Stimulated activated CD8-positive, alpha-beta memory T cell treated with anti-CD3 and anti-CD28 coated beads, Interleukin-4, amount 100 ng/mL, for 48 hours (primary cell): ENCODE measurements at regions not wholly inside any gene's neighbourhood (a gene's known extent, or its start where the extent isn't known, plus 50 kb on each side); places are given as distances from the start of the nearest gene placed in this dataset.
"Not testable (repeated sequence)": the region's sequence is repeated elsewhere in the genome, so short reads cannot be mapped to it uniquely, and the experiment has no call there.

Experiments
- DNase-seq: peaks from one replicate; pipeline ENCODE4 v3.0.0-alpha.2; 2020

DNA sequence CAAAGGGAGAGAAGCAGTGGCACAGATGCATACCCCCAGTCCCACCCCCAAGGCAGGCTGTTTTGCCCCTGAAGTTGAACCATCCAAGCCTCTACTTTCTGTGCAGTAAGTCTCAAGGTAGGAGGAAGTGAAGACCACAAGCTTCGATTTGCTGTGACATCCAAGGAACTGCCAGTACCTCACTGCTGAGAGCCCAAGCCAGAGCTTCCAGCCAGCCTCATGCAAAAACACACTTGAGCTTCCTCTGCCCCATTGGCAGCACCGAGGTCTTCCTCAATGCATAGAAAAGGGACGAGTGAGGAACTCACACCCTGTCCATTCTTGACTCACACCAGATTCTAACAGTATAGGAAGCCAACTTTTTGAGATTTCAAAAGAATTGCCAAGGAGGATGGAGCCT lies 311.7 kb downstream of the BCL2L11 start:
- DNase-seq, result not testable (repeated sequence)

- DNase-seq, result not testable (repeated sequence)
These were observed 312.3 kb downstream of the BCL2L11 start for GRCh38 chr2:111432916-111433499.

GRCh38 chr2:111433892-111434607 lies 313.3 kb downstream of the BCL2L11 start:
- not testable (repeated sequence) for DNase-seq

DNA sequence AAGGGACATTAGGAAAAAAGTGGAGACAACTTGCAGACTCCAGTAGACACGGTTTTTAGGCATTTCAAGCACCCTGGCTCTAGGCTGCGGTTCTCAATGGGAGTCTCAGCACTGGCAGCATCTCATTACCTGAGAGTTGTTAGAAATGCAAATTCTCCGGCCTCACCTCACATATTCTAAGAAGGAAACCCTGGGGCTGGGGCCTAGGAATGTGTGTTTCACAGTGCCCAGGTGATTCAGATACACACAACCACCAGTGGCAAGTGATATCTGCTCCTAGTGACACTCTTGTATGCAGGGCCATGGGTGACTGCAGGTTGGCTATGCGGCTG lies 313.9 kb downstream of the BCL2L11 start:
- not testable (repeated sequence) for DNase-seq

- not testable (repeated sequence) for DNase-seq
These were observed 315.0 kb downstream of the BCL2L11 start for GRCh38 chr2:111435553-111436310.

DNA sequence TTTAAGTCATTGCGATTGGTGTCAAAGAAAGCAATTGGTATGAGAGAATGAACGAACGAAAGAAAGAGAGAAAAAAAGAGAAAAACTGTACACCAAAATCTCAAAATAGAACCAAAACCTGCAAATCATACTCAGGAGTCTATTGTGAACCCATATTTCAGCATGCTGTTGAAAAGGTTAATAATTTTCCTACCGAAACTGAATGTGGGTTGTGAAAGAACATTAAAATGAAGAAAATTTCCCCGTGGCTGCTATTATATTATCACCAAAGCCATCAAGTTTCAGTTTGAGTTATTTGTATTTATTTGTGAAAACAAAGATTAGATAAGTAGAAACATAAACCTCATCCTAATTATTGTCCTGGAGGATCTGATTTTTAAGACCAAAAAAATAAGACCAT lies 315.7 kb downstream of the BCL2L11 start:
- not testable (repeated sequence) for DNase-seq

DNA sequence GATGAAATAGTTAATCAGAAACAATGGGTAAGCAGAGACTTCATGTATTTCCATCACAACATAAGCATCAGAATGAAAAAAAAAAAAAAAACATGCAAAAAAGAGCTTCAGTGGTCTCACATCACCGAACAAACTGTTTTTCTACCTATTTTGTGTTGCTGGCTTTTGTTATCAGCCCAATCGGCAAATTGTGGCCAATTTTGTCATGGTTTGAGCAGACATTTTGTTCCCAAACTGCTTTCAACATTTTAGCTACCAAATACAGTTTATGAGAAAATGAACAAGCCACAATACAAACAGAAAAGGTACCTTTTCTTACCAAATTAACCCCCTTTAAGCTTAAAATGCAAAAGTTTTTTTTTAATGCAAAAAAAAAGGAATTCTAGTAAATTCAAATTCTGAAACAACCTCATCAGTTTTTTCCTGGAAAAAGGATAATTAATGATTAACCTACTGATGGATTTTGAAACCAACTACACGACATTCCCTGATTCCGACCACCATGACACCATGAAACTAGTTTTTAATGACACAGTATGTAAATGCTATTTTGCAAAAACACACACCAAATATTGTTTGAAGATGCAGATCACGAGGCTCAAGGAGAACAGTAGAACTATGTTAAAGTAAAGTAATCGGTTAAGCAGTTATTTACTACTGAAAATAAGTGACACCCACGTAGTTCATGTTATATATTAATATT lies 316.7 kb downstream of the BCL2L11 start:
- not testable (repeated sequence) for DNase-seq

- DNase-seq, result not testable (repeated sequence)
These were observed 317.4 kb downstream of the BCL2L11 start for GRCh38 chr2:111438161-111438560.

DNA sequence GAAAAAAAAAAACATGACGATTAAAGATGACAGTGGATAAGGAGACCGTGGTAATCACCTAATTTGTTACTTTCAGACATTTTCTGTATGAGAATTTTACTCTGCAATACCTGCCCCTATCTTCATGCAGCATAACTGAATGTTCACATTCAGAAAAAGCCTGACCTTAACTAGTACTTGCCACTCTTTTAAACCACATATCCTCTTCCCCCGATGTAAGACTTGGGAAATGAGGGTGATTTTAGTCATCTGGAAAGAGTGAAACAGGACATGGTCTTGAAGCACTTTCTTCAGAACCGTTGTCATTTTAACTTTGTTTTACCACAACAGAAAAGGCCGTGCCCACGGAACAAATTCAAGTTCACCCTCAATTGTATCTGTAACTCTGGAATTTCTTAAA lies 318.5 kb downstream of the BCL2L11 start:
- DNase-seq, result not testable (repeated sequence)

DNA sequence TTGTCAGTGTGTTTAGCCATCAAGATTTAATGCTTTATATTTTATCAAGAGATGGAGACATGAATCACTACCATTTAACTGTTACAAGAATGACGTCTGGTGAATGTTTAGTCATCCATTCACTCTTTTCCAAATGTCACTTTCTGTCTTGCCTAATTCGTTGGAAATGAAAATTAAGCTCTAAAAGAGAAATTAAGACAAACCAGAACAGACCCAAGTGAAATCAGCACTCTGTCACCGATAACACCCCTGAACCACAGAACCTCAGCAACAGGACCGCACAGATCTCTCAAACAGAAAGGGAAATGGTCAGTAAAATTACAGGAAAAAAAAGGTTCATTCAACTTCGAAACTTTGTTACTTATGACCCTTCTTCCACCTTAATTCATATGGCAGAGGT lies 320.9 kb downstream of the BCL2L11 start:
- not testable (repeated sequence) for DNase-seq

GRCh38 chr2:111442767-111443454 lies 322.2 kb downstream of the BCL2L11 start:
- DNase-seq, result not testable (repeated sequence)

DNA sequence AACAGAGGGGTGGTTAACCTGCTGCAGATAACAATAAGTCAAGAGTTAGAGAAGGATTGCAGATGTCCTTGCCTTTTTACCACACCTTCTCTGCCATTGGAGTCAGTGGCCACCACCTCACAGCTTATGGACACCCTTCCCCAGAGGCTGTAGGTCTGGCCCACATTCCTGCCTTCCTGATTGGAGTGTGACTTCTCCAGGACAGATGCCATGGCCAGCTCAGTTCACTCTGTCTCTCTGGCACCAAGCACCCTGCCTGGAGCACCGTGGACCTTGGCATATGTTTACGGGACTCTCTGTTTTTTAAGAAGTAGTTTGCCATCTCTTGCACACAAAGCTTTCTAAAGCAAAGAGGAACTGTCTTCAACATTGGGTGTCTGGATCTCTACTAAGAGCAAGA lies 323.8 kb downstream of the BCL2L11 start:
- not testable (repeated sequence) for DNase-seq

- not testable (repeated sequence) for DNase-seq
These were observed 324.6 kb downstream of the BCL2L11 start for GRCh38 chr2:111445191-111445929.

- not testable (repeated sequence) for DNase-seq
These were observed 325.2 kb downstream of the BCL2L11 start for GRCh38 chr2:111445941-111446340.

DNA sequence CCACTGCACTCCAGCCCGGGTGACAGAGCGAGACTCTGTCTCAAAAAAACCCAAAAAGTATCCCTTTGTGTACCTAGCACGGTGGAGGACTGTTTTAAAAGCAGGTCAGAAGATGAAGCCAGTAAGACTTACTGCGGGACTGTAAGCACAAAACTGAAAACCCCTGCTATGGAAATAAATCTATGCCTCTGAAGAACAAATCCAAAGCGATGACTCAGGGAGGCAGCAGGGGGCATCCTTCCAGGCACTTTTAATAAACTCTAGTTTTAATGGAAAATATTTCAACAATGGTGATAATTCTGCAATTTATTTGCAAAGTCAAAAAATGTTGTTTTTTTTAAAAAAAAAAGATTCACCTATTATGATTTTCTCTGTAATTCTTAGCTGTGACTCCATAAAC lies 326.8 kb downstream of the BCL2L11 start:
- not testable (repeated sequence) for DNase-seq

- DNase-seq, result not testable (repeated sequence)
These were observed 328.1 kb downstream of the BCL2L11 start for GRCh38 chr2:111448796-111449195.

DNA sequence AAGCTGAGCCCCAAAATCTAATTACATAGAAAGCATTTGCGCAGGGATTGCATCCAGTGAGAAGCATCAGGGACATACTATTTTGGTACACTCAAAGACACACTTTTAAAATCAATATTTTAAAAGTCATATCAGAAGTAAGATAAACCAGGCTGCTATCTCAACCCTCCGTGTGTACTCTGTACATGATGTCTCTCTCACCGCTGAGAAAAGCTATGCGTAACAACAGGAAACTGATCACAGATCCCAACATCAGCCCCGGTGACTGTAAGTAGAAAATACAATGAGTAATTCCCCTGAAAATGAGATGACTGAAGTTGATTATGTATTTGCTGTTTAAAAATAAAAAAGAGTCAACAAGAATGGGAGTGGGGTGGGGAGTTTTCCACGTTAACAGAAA lies 329.8 kb downstream of the BCL2L11 start:
- not testable (repeated sequence) for DNase-seq

DNA sequence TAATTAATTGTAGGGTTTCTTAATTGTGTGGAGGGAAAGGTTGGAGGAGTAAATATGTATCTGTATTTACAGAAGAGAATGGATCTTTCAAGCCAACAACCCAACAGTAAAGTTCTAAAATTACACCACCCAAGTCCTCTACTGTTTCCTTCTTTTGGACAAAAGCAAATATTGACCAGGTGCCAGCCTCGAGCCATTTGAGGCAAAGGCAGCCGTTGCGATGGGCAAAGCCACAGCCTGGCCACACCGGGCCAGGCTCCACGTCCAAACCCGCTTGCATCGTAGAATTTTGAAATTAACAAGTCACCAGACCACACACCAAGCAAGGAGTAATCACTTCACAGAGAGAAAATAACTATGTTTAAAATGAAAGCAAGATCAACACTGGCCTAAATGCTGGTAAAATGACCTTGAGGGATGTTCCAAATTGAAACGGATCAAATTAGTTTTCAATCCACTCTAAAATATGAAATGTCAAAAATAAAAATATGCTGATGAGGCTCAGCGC lies 331.0 kb downstream of the BCL2L11 start:
- DNase-seq, result not testable (repeated sequence)

- DNase-seq, result not testable (repeated sequence)
These were observed 331.5 kb downstream of the BCL2L11 start for GRCh38 chr2:111452208-111452607.

DNA sequence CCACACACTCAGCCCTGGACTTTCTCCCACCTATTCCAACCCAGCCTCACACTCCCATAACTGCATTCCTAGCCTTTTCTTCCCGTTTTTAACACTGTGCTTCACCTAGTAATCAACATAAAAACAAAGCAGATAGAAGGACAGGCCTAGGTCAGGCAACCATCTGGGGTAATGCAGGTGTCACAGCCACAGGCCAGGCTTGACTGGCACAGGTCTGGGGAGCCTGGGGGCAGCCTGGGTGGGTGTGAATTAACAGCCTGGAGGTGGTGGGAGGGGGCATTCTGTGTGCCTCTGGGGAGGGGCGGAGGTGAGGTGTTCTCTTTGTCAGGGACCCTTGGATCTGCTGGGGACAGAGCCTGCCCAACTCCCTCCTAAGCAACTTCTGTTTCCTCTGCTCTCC lies 332.6 kb downstream of the BCL2L11 start:
- DNase-seq, result not testable (repeated sequence)

- not testable (repeated sequence) for DNase-seq
These were observed 333.1 kb downstream of the BCL2L11 start for GRCh38 chr2:111453816-111454215.

DNA sequence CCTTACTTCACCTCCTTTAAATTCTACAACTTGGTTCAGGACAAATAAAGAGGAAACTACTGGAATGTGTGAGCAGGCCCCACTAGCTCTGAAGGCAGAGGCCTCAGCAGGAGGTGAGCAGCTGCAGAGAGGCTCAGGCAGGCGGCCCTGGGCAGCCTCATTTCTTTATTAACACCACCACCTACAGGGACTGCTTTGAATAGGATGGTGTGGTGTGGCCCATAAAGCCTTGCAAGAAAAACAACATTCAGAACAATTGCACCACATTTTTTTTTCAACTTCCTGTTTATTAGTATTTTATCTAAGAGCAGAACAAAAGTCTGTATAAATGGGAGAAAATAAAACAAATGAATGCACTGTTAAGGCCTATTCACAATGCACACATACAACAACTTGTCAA lies 333.7 kb downstream of the BCL2L11 start:
- not testable (repeated sequence) for DNase-seq
